Stomach (tissue), 8 donors: ENCODE measurements at regions not wholly inside any gene's neighbourhood (a gene's known extent, or its start where the extent isn't known, plus 50 kb on each side); places are given as distances from the start of the nearest gene placed in this dataset.

Source experiments
- DNase-seq, 2 donors: peaks; one replicate each; pipeline versions ENCODE4 v3.0.0 to v3.0.0-alpha.2; 2013 to 2019
- H3K27ac ChIP-seq, 5 donors: fragments of 200-600 bp in 4 of 5; sonication (generic) in 4 of 5; one replicate each; pipeline ENCODE4 v1.5.1; 2013 to 2019; ENCODE audit warnings: mild to moderate bottlenecking in 1 of 5, moderate library complexity in 1 of 5
- H3K27me3 ChIP-seq, 3 donors: fragments of 200-600 bp; sonication (generic); one replicate each; pipeline ENCODE4 v1.5.1; 2017 to 2019; ENCODE audit warnings: mixed run types in 1 of 3
- H3K36me3 ChIP-seq, 4 donors: fragments of 200-600 bp; sonication (generic); 1 replicate in 3 of 4; 2 replicates in 1 of 4; pipeline ENCODE4 v1.5.1; 2016 to 2019
- H3K4me1 ChIP-seq, 4 donors: fragments of 200-600 bp; sonication (generic); one replicate each; pipeline ENCODE4 v1.5.1; 2016 to 2019
- H3K4me3 ChIP-seq, 4 donors: fragments of 200-600 bp; sonication (generic) in 3 of 4; one replicate each; pipeline ENCODE4 v1.5.1; 2016 to 2019; ENCODE audit warnings: mild to moderate bottlenecking in 1 of 4
- H3K9me3 ChIP-seq, 4 donors: fragments of 200-600 bp; sonication (generic); one replicate each; pipeline ENCODE4 v1.5.1; 2016 to 2019
- EP300 ChIP-seq: sonication (generic); formaldehyde crosslinking; IDR thresholded peaks from one replicate; pipeline ENCODE4 v1.6.1; 2017; ENCODE audit warnings: antibody characterized with exemption
- POLR2A ChIP-seq, 4 donors: fragments of 450-650 bp; IDR thresholded peaks; one replicate each; pipeline ENCODE4 v1.6.1; 2016; ENCODE audit warnings: antibody characterized with exemption in 4 of 4, control low read depth in 2 of 4, mild to moderate bottlenecking in 1 of 4, moderate library complexity in 1 of 4
- POLR2AphosphoS5 ChIP-seq, 3 donors: sonication (generic); formaldehyde crosslinking; IDR thresholded peaks; one replicate each; pipeline ENCODE4 v1.6.1; 2016; ENCODE audit warnings: antibody characterized with exemption in 3 of 3
- WGBS, 5 donors: extraction: QIAGEN DNeasy Blood & Tissue Kit in 3 of 5; methylation state at CpG; one replicate each; pipeline versions ENCODE4 v1.1.5 to v1.1.7; 2013 to 2018; 5-methylcytosine and 5-hydroxymethylcytosine counted together
- intact Hi-C: fragments of 100-400 bp; cut with DNase I; formaldehyde crosslinking; loops from one replicate; pipeline ENCODE4 v1.15.1; 2023; ENCODE audit warnings: low total_unique reads
- TF ChIP-seq, protein P1 (sequence below), 7 experiments: fragments of 450-650 bp in 4 of 7; fragments of 200-600 bp in 3 of 7; sonication (generic) in 3 of 7; IDR thresholded peaks; one replicate each; pipeline ENCODE4 v1.5.1; 2016 to 2019; ENCODE audit warnings: antibody characterized with exemption in 7 of 7, control low read depth in 2 of 7, mild to moderate bottlenecking in 1 of 7
- donor health status: healthy with polysubstance abuse.
- donor health status: Bipolar disorder and iron deficiency.
- donor health status: healthy.

DNA sequence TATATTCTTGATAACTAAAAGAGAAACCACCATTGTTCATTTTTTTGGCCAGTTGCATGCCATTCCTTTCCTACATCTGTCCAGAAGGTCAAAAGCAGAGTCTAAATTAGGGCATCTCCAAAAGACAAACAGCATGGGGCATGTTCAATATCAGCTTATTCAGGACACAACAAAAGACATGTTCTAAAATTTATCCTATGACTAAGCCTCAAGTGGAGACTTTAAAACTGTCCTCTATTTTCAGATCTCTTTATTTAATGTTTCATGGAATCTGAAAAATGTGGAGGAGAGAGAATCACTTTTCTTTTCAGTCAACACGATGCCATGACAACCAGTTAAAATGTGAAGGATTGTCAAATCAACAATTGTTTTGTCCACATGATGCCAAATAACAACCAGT is 303.4 kb upstream of the PRMT6 start:
- Histone ChIP-seq H3K27me3 (no peaks in the 10 kb centered on the region), H3K4me3 (no peak overlapping the region), H3K36me3 (no peaks in the 10 kb centered on the region), H3K4me1 (no peaks in the 10 kb centered on the region), H3K9me3 (no peaks in the 10 kb centered on the region), H3K27ac (no peak overlapping the region)
- DNase-seq: no peak
- 59 to 88% (median 80%) methylated on average over 1 of the region's 1 CpG for WGBS, 5 donors
- intact Hi-C loops: no loop called here
- no peak for TF ChIP-seq POLR2AphosphoS5 (IDR thresholded peaks at IDR 0.05)
- TF ChIP-seq EP300: no peak
- TF ChIP-seq, protein P1, sequence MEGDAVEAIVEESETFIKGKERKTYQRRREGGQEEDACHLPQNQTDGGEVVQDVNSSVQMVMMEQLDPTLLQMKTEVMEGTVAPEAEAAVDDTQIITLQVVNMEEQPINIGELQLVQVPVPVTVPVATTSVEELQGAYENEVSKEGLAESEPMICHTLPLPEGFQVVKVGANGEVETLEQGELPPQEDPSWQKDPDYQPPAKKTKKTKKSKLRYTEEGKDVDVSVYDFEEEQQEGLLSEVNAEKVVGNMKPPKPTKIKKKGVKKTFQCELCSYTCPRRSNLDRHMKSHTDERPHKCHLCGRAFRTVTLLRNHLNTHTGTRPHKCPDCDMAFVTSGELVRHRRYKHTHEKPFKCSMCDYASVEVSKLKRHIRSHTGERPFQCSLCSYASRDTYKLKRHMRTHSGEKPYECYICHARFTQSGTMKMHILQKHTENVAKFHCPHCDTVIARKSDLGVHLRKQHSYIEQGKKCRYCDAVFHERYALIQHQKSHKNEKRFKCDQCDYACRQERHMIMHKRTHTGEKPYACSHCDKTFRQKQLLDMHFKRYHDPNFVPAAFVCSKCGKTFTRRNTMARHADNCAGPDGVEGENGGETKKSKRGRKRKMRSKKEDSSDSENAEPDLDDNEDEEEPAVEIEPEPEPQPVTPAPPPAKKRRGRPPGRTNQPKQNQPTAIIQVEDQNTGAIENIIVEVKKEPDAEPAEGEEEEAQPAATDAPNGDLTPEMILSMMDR (IDR thresholded peaks at IDR 0.05): no peak
- TF ChIP-seq POLR2A (IDR thresholded peaks at IDR 0.05): no peak

DNA sequence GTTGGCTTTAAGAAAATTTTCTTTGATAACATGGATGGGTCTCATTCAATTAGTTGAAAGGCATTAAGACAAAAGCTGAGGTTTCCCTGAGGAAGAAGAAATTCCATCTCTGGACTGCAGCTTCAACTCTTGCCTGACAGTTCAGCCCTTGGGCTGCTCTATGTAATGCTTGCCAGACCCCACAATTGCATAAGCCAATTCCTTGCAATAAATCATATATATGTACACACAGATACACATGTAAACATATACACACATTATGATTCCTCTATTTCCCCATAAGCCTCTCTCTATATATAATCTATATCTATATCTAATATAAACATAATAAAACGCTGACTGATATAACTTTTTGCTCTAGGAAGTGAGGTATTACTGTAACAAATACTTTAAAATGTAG is 301.5 kb upstream of the PRMT6 start:
- DNase-seq: no peak
- Histone ChIP-seq H3K27me3 (no peaks in the 10 kb centered on the region), H3K27ac (no peak overlapping the region), H3K36me3 (no peaks in the 10 kb centered on the region), H3K4me3 (no peak overlapping the region), H3K4me1 (no peaks in the 10 kb centered on the region), H3K9me3 (no peaks in the 10 kb centered on the region)
- TF ChIP-seq POLR2AphosphoS5 (IDR thresholded peaks at IDR 0.05) (no peak), POLR2A (IDR thresholded peaks at IDR 0.05) (no peak)
- TF ChIP-seq, protein P1 (IDR thresholded peaks at IDR 0.05): no peak
- intact Hi-C loops: no loop called here
- WGBS, 5 donors: 31 to 52% (median 47%) methylated on average over 1 of the region's 1 CpG

DNA sequence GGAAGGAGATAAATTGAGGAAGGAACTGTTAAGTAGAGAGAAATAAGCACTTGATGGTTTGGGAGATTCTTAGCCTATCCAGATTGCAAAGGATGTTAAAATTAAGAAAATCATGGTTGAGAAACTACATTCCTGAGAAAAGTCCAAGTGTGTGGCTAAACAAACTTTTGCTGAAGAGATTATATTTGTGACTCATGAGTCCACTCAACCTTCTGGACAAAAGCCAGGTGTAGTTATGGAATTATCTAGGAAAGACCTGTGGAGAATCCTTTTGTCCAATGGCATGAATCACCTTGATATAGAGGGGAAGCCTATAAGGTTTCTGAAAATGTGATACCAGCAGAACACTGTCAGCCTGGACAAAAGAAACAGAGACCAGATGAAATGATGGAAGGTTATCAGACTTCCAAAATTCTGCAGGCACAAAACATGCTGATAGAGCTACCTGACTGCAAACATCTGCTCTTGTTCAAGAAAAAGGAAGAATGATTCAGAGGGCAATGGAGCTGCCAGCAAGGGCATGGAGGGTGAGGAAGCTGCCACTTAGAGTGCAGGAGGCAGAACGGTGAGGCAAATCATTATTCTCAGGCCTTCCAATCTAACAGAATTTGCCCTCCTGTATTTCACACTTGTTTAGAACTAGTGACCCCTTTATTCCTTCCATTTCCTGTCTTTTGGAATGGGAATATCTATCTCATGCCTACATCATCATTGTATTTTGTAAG is 300.6 kb upstream of the PRMT6 start:
- H3K36me3 ChIP-seq: no peaks in the 10 kb centered on the region
- WGBS, 5 donors: 36 to 65% (median 43%) methylated on average over 1 of the region's 1 CpG
- no peaks in the 10 kb centered on the region for H3K9me3 ChIP-seq
- no peak overlapping the region for H3K4me3 ChIP-seq
- no peak overlapping the region for H3K27ac ChIP-seq
- intact Hi-C loops: no loop called here
- no peaks in the 10 kb centered on the region for H3K4me1 ChIP-seq
- TF ChIP-seq POLR2AphosphoS5 (IDR thresholded peaks at IDR 0.05): no peak
- TF ChIP-seq, protein P1 (IDR thresholded peaks at IDR 0.05): no peak
- no peak for TF ChIP-seq POLR2A (IDR thresholded peaks at IDR 0.05)
- TF ChIP-seq EP300: no peak
- no peak for DNase-seq
- H3K27me3 ChIP-seq: no peaks in the 10 kb centered on the region

DNA sequence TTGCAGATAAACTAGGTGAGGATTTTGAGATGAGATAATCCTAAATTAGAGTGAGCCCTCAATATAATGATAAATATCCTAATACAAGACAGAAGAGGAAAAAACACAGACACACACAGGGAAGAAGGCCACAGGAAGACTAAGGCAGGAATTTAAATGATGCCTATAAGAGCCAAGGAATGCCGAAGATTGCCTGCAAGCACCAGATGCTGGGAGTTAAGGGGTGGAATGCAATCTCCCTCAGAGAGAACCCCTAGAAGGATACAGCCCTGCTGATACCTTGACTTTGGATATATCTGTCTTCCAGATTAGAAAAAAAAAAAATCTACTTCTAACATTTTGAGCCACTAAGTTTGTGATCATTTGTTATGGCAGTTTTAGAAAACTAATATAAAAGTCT is 299.7 kb upstream of the PRMT6 start:
- no peak overlapping the region for H3K27ac ChIP-seq
- H3K27me3 ChIP-seq: no peaks in the 10 kb centered on the region
- no peaks in the 10 kb centered on the region for H3K9me3 ChIP-seq
- no peak for DNase-seq
- H3K4me1 ChIP-seq: no peaks in the 10 kb centered on the region
- no peak overlapping the region for H3K4me3 ChIP-seq
- no peaks in the 10 kb centered on the region for H3K36me3 ChIP-seq
- WGBS, 5 donors: 67 to 85% (median 79%) methylated on average over 1 of the region's 1 CpG
- TF ChIP-seq EP300 (no peak), POLR2A (IDR thresholded peaks at IDR 0.05) (no peak), POLR2AphosphoS5 (IDR thresholded peaks at IDR 0.05) (no peak)
- TF ChIP-seq, protein P1 (IDR thresholded peaks at IDR 0.05): no peak
- intact Hi-C loops: no loop called here
